ENCODE measurements at regions not wholly inside any gene's neighbourhood (a gene's known extent, or its start where the extent isn't known, plus 50 kb on each side); places are given as distances from the start of the nearest gene placed in this dataset.

DNA sequence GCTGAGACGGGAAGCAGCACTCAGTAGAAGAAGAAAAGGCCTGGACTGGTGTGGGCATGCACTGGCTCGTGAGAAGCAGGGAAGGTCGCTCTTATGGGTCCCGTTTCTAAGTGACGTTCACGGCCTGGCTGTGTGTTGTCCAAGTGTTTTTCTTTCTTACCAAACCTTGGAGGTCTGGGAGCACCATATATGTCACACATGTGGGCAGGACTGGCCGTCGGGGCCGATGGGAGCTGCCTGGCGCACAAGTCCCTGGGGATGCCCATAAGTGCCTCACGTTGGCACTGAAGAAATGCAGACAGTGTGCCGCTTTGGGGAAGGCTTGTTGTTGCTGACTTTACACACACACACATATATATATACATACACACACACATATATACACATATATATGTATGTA is 86.0 kb upstream of the DUSP22 start:
- TF ChIP-seq, protein P1, sequence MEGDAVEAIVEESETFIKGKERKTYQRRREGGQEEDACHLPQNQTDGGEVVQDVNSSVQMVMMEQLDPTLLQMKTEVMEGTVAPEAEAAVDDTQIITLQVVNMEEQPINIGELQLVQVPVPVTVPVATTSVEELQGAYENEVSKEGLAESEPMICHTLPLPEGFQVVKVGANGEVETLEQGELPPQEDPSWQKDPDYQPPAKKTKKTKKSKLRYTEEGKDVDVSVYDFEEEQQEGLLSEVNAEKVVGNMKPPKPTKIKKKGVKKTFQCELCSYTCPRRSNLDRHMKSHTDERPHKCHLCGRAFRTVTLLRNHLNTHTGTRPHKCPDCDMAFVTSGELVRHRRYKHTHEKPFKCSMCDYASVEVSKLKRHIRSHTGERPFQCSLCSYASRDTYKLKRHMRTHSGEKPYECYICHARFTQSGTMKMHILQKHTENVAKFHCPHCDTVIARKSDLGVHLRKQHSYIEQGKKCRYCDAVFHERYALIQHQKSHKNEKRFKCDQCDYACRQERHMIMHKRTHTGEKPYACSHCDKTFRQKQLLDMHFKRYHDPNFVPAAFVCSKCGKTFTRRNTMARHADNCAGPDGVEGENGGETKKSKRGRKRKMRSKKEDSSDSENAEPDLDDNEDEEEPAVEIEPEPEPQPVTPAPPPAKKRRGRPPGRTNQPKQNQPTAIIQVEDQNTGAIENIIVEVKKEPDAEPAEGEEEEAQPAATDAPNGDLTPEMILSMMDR (IDR thresholded peaks at IDR 0.05), result no peak

DNA sequence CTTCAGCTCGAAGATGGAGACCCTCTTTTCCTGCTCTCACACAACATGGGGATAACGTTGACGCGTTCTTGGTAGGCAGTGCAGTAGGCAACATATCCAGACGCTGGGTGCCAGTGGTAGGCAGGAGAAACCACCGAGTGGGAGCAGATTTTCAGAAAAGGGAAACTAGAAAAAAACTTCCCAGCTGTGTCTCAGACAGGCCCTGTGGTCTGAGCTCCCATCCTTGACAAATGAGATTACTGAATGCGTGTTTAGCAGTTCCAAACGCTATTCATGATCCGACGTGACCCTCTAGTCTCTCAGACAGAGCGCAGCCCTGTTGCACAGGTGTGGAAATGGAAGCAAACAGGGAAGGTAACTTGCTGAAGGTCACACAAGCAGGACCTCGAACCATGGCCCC is 83.9 kb upstream of the DUSP22 start:
- TF ChIP-seq, protein P1 (IDR thresholded peaks at IDR 0.05), result no peak

DNA sequence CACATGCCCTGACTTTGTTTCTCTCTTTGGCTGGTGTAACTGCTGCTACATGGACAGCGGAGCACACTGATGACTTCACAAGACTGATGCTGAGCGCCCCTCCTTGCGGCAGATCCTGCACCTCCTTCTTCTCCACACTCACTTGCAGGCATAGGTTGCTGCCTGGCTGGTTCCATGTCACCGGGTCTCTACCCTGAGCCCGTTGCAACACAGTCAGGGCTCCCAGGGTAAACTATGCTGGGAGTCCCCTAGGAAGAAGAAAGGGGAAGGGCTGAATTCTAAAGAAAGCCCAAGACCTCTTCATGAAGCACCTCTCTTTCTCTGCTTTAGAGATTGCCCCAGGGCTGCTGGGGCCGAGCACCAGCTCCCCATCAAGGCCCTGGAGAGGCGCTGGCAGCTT is 83.3 kb upstream of the DUSP22 start:
- TF ChIP-seq, protein P1 (IDR thresholded peaks at IDR 0.05), result no peak

DNA sequence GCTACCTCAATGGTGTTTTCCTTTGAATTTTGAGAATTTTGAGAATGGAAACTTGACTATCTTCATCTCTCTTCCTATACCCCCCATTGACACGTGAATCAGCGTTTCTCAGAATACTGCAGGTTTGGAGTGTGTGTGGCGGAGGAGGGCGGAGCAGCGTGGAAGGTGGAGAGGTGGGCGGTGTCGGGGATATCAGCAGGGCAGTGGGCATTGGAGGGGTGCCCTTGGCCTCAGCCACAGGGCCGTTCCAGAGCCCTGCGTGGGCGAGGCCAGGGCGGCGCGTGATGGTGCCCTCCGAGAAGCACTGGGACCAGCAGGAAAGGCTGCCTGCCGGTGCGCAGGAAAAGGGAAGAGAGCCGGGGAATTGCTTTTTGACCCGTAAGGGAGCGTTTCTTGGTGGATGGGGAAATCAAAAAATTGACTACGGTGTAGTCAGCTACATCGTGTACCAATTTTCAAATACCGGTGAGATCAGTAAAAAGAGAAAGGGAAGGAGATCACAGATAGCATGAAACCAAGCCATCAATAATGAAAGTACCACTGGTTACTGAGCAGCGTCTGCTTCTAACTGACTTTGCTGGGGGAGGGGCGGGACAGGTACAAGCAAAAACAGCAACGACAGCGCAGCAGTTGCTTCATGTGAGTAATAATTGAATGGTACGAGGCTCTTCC is 82.7 kb upstream of the DUSP22 start:
- TF ChIP-seq, protein P1 (IDR thresholded peaks at IDR 0.05), result no peak

DNA sequence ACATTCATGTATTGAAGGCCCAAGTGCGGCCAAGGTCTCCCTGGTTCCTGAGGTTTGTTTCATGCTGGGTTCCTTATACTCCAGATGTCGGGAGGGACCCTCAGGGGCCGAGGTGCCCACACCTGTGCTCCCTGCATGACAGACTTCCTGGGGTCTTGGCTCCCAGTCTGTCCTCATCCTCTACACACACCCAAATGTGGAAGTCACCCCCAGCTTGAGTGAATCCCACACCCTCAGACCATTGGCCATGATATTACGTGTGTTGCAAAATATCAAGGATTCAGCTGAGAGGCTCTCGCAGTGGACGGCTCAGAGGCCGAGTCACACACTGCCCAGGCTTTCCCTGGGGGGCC is 82.2 kb upstream of the DUSP22 start:
- TF ChIP-seq, protein P1 (IDR thresholded peaks at IDR 0.05), result no peak

DNA sequence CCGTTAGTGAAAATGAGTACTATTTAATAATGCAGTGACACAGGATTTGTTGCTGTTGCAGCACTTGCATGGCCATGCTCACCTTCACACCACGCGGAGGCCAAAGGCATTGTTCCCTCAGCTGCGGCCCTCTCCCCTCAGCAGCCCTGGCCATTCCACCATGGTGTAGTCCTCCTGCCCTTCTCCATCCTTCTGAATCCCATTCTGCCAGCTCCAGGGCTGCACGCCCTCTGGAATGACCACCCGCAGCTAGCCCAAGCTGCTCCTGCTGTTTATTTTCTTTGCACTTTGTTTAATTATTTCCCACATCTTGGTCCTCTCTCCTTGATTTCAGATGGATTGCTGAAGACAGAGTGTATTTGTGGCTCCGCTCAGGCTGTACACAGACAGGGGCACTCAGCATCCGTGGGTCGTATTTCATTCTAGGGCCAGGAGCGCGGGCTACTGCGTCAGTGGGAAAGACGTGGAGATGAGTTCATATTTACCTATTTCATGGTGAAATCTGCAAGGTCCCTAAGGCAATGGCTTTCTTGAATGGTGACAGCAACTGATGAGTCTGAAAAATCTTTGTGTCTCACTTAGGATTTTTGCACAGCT is 81.4 kb upstream of the DUSP22 start:
- TF ChIP-seq, protein P1 (IDR thresholded peaks at IDR 0.05), result no peak

DNA sequence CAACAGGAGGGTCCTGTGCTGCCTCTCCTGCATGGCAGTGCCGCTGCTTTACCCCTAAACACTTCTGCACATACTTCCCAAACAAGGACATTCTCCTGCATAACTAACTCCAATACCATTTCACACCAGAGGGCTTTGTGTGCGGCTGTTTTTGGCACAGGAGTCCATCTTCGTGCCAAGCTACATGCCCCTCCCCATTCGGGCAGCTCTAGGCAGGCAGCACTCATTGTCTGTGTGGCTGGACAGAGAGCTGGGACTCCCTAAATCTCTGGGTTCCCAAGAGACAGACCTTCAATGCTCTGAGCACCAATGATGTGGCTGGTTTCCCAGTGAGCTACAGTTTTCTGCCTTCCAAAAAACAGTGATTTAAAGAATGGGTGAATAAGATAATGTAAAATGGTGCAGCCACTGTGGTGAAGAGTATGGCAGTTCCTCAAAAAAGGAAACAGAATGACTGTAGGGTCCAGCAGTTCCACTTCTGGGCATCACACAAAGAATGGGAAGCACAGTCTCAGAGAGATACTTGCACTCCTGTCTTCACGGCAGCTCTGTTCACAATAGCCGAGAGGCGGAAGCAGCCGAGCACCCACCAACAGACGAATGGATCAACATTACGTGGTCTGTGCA is 80.3 kb upstream of the DUSP22 start:
- TF ChIP-seq, protein P1 (IDR thresholded peaks at IDR 0.05), result no peak
